GM19239 (cell line): ENCODE measurements at regions not wholly inside any gene's neighbourhood (a gene's known extent, or its start where the extent isn't known, plus 50 kb on each side); places are given as distances from the start of the nearest gene placed in this dataset.

Experiments used
- DNase-seq: peaks from one replicate; pipeline ENCODE4 v3.0.0; 2011; ENCODE audit warnings: low spot score; ENCODE audit not compliant: insufficient read length
- FAIRE-seq: peaks from 2 replicates; lab custom pipeline; 2011; peaks lifted over from hg19 to GRCh38; lab: Jason Lieb, UNC

- no peak for DNase-seq
- FAIRE-seq: no peak
Measured at GRCh38 chr9:99427260-99427659, 205.2 kb downstream of the SEC61B start.

- no peak for DNase-seq
- FAIRE-seq: no peak
Measured at GRCh38 chr9:99430301-99430700, 208.2 kb downstream of the SEC61B start.

- FAIRE-seq (no peak), DNase-seq (no peak)
Measured at GRCh38 chr9:99431103-99431502, 209.0 kb downstream of the SEC61B start.

GRCh38 chr9:99432075-99432474, 210.0 kb downstream of the SEC61B start:
- DNase-seq (no peak), FAIRE-seq (no peak)

- DNase-seq: no peak
- no peak for FAIRE-seq
Measured at GRCh38 chr9:99433095-99433494, 211.0 kb downstream of the SEC61B start.

- DNase-seq: peak; percentile 58
- FAIRE-seq: no peak
Measured at GRCh38 chr9:99433555-99433954, 211.5 kb downstream of the SEC61B start.

GRCh38 chr9:99436616-99437015, 214.5 kb downstream of the SEC61B start:
- FAIRE-seq (no peak), DNase-seq (no peak)

- FAIRE-seq (no peak), DNase-seq (no peak)
Measured at GRCh38 chr9:99437145-99437544, 215.1 kb downstream of the SEC61B start.

GRCh38 chr9:99438596-99438995, 216.5 kb downstream of the SEC61B start:
- DNase-seq (no peak), FAIRE-seq (no peak)

GRCh38 chr9:99441829-99442228, 219.7 kb downstream of the SEC61B start:
- DNase-seq (no peak), FAIRE-seq (no peak)

GRCh38 chr9:99445371-99445891, 223.3 kb downstream of the SEC61B start:
- DNase-seq (no peak), FAIRE-seq (no peak)

- FAIRE-seq: no peak
Measured at GRCh38 chr9:99445920-99446319, 223.8 kb downstream of the SEC61B start.

GRCh38 chr9:99447951-99448350, 225.9 kb downstream of the SEC61B start:
- DNase-seq: no peak
- no peak for FAIRE-seq

More at GRCh38 chr9:99445920-99446319, 223.8 kb downstream of the SEC61B start:
- no peak for DNase-seq

- FAIRE-seq: no peak
Measured at GRCh38 chr9:99449726-99450125, 227.6 kb downstream of the SEC61B start.

GRCh38 chr9:99451112-99451606, 229.1 kb downstream of the SEC61B start:
- DNase-seq (no peak), FAIRE-seq (no peak)

More at GRCh38 chr9:99449726-99450125, 227.6 kb downstream of the SEC61B start:
- DNase-seq: no peak

GRCh38 chr9:99457406-99457805, 235.3 kb downstream of the SEC61B start:
- DNase-seq (no peak), FAIRE-seq (no peak)

GRCh38 chr9:99457981-99458380, 235.9 kb downstream of the SEC61B start:
- FAIRE-seq: no peak
- no peak for DNase-seq

- no peak for FAIRE-seq
- DNase-seq: no peak
Measured at GRCh38 chr9:99459919-99460318, 237.8 kb downstream of the SEC61B start.

GRCh38 chr9:99463131-99463530, 241.0 kb downstream of the SEC61B start:
- FAIRE-seq (no peak), DNase-seq (no peak)

GRCh38 chr9:99464568-99464967, 242.5 kb downstream of the SEC61B start:
- no peak for DNase-seq
- FAIRE-seq: no peak

- FAIRE-seq (no peak), DNase-seq (no peak)
Measured at GRCh38 chr9:99465231-99465907, 243.3 kb downstream of the SEC61B start.

- FAIRE-seq: no peak
Measured at GRCh38 chr9:99466104-99466503, 244.0 kb downstream of the SEC61B start.

More at GRCh38 chr9:99466104-99466503, 244.0 kb downstream of the SEC61B start:
- DNase-seq: no peak
